Hepatic stellate cell (primary cell): ENCODE measurements at regions not wholly inside any gene's neighbourhood (a gene's known extent, or its start where the extent isn't known, plus 50 kb on each side); places are given as distances from the start of the nearest gene placed in this dataset.
"Not testable (repeated sequence)": the region's sequence is repeated elsewhere in the genome, so short reads cannot be mapped to it uniquely, and the experiment has no call there.

ENCODE experiments used
- DNase-seq: peaks from one replicate; pipeline ENCODE4 v3.0.0; 2011; ENCODE audit warnings: low spot score

- not testable (repeated sequence) for DNase-seq
Observed at GRCh38 chr1:24268555-24268954, 50.6 kb upstream of the GRHL3 start.

GRCh38 chr1:24266998-24267397 lies 52.2 kb upstream of the GRHL3 start:
- DNase-seq, result no peak

GRCh38 chr1:24266398-24266941 lies 52.7 kb upstream of the GRHL3 start:
- DNase-seq, result peak; percentile 86

- DNase-seq, result no peak
Observed at GRCh38 chr1:24263746-24264145, 55.4 kb upstream of the GRHL3 start.

DNA sequence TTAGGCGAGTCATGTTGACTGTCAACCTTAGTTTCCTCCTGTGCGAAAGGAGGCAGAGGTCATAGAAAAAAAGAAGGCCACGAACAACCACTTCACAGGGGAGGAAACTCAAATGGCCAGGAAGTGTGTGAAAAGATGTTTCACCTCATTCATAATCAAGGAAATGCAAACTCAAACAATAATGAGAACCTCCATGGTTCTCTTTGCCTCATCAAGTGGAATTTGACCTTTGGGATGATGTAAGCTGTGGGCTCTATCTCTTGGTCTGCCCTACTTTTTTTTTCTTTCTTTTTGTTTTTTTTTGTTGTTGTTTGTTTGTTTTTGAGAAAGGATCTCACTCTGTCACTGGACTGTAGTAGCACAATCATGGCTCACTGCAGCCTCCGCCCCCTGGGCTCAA lies 55.9 kb upstream of the GRHL3 start:
- no peak for DNase-seq

DNA sequence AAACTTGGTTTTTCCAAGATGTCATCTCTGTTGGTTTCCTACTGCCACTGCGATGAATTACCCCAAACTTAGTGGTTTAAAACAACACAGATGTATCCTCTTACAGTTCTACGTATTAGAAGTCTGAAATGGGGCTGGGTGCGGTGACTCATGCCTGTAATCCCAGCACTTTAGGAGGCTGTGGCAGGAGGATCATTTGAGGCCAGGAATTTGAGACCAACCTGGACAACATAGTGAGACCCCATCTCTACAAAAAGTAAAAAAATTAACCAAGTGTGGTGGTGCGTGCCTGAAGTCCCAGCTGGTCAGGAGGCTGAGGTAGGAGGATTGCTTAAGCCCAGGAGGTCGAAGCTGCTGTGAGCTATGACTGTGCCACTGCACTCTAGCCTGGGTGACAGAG lies 57.2 kb upstream of the GRHL3 start:
- DNase-seq, result no peak

DNA sequence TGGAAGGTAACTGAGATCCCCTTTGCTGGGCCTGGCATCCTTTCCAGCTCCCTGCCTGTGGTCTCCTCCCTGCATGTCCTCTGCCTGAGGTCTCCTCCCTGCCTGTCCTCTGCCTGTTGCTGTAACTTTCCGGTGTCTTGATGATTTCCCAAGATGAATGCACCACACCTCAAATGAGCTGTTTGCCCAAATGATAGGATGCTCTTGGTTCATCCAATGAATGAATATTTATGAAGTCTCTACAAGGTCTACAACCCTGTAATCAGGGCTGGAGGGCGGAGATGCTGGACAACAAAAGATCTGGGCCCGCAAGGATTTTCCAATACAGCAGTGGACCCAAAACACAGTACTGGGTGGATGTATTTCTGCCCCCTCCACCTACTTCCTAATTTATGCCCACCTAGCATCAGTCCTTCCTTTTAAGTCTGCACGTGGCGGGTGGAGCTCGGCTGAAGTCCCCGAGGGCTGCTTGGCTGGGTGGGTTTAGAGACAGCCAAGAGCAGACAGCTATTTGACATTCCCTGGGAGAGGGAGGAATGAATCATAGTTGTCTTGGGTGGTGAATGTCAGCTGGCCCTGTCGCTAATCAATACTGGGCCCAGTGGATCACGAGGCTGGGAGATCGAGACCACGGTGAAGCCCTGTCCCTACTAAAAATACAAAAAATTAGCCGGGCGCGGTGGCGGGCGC lies 60.3 kb upstream of the GRHL3 start:
- DNase-seq, result no peak

DNA sequence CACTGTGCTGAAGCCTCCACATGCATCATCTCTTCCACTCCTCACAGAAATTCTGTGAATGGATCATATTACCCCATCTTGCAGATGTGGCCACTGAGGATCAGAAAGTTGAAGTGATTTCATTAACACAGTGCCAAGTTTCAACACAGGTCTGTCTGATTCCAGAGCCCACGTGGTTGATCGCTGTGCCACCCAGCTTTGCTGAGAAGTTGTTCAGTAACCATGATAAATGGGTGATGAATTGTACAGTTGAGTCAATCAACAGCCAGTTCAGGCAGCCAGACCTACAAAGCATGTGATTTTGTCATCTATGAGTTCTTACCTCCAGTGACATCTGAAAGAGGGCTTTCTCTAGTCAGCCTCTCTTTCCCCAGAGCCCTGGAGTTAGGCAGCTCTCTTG lies 61.8 kb upstream of the GRHL3 start:
- DNase-seq, result no peak

- DNase-seq, result no peak
Observed at GRCh38 chr1:24256687-24257086, 62.5 kb upstream of the GRHL3 start.

DNA sequence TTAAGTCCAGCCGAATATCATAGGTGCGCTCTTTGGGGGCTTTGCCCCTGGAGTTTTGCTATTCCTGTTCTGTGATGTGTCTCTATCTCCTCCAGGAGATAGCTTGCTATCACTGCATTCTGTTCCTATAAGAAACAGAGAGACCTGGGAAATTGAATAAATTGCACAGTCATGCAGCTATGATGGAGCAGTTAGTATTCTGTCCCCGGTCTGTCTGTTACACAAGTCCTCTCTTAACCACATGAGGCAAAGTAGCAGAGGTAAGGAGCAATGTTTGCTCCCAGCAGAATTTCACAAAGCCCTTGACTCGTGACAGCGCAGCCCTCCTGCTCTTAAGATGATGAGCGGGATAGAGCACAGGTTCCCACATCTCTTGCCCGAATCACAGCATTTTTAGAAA lies 63.9 kb upstream of the GRHL3 start:
- no peak for DNase-seq

DNA sequence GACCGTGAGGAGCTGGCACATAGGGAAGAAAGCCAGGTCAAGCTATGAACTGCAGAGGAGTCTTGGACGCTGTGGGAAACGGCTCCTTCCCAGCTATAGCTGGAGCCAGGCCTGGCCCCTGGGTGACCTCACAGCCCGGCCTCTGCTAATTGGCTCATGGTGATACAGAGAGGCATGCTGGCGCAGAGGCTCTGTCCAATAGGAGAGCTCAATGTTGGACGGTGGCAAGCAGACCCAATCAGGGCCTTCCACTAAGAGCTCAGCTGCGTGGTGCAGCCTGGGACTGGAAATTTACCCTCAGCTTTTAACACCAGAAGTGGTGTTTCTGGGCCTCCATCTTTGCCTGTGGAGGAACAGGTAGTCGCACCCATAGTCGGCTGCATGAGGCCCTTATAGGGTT lies 64.4 kb upstream of the GRHL3 start:
- peak; percentile 12 for DNase-seq

DNA sequence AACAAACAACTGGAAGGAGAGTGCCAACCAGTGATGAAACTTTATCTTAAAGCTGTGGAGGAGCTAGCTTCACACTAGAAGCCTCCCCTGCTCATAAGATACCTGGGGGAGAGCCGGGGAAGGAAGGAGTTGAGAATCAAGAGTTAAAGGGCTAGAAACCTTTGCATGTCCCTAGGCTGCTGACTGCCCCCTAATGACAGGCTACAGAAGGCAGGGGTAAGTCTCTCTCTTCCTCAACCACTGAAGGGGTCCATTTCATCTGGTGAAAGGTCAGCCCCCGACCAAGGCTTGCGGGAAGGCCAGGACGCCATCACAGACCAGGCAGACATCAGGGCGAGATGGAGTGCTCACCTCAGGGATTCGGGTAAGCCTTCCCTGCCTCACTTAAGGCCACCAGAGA lies 65.6 kb upstream of the GRHL3 start:
- DNase-seq, result no peak

DNA sequence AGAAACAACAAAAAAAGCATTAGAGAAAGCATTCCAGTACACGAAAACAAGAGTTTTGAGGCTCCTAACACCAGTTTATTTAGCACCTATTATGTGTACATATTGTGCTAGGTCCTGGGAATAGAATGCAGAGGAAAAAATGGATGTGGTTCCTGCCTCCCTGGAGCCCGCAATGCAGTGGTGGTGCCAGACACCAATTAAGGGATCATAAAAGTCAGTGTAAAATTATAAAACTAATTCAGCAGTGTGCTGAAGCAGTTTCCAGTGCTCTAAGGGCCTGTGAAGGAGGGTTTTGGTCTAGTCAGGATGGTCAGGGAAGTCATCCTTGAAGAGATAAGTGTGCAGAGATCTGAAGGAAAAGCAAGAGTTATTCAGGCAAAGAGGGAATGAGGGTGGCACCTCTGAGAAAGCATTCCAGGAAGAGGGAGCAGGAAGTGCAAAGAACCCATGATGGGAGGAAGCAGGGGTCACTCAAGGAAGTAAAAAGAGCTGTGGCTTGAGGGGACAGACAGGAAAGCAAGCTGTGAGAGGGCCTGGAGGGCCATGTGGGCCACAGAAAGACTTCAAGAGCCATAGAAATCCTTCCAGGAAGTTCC lies 65.2 kb upstream of the IFNLR1 start:
- no peak for DNase-seq

- no peak for DNase-seq
Observed at GRCh38 chr1:24251501-24251900, 64.4 kb upstream of the IFNLR1 start.

DNA sequence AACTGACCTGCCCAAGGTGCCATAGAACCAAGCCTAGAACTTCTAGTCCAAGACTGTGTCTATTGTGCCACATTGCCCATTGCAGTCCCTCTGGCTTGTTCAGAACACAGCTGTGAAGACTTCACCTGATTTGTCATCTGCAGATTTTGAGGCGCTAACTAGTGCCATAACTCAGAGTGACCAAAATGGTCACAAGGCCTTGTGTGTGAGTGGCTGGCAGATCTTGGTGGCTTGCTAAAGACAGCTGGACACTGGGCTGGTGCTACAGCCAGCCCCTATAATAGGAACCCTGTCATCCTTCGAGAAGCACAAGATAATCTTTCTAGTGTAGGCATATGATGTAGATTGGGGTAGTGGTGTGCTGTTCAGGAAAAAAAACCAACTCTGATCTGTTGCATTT lies 63.7 kb upstream of the IFNLR1 start:
- DNase-seq, result no peak

DNA sequence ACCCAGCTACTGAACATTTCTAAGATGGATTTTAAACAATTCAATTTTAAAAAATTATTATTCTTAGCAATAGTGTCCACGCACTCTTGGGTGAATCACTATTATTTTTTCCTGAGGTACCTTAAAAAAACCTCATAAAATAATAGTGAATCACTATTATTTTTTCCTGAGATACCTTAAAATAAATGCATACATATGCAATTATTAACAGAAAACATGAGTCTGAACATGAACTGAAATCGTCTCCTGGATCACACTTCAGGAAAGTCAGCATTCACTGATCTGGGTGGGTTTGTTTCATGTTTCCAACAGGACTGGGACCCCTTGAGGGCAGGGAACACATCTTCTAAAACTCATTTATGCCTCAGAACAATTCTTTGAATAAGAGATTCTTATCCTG lies 63.1 kb upstream of the IFNLR1 start:
- no peak for DNase-seq

DNA sequence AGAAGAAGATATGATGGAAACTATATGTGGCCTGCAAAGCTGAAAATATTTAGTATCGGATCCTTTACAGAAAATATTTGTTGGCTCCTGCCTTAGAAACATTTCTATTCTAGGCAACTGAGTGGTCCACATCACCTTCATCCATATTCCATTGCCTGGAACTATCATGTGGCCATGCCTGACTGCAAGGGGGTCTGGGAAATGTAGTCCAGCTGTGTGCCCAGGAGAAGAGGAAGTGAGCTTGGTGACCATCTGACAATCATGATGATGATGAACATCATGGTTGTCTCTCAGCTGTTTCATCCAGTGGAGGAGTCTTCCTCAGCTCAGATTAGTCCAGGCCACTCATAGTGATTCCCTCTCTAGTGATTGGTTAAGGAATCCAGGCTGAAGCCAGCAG lies 61.8 kb upstream of the IFNLR1 start:
- DNase-seq, result no peak

DNA sequence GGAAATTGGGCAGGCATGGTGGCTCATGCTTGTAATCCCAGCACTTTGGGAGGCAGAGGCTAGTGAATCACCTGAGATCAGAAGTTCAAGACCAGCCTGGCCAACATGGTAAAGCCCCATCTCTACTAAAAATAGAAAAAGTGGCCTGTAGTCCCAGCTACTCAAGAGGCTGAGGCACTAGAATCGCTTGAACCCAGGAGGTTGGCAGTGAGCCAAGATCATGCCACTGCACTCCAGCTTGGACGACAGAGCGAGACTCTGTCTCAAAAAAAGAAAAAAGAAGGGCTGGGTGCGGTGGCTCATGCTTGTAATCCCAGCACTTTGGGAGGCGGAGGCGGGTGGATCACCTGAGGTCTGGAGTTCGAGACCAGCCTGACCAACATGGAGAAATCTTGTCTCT lies 60.2 kb upstream of the IFNLR1 start:
- not testable (repeated sequence) for DNase-seq

DNA sequence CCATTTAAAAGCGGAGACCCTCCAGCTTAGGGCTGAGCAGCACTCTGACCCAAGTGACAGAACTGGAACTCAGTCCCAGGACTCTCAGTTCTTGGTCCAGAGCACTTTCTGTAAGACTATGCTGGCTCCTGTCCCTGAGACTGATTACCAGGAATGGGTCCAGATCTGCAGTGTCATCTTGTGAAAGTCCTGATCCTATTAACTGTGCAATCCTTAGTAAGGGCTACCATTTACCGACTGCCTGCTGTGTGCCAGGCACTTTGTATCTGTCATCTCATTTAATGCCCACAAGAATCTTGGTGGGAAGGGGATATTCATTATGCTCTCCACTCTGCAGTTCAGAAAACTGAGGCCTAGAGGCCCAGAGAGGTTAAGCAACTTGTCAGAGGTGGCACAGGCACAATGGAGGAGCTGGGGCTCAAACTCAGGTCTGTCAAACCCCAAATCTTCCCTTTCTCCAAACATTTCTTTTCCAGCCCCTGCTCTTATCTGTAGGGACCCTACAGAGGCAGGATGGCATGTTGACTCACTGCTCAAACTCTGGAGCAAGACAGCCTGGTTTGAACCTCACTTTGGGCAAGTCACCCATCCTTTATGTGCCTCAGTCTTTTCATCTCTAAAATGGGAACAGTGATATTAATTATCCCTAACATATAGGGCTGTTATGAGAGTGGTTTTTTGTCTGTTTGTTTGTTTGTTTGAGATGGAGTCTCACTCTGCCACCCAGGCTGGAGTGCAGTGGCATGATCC lies 57.6 kb upstream of the IFNLR1 start:
- no peak for DNase-seq

DNA sequence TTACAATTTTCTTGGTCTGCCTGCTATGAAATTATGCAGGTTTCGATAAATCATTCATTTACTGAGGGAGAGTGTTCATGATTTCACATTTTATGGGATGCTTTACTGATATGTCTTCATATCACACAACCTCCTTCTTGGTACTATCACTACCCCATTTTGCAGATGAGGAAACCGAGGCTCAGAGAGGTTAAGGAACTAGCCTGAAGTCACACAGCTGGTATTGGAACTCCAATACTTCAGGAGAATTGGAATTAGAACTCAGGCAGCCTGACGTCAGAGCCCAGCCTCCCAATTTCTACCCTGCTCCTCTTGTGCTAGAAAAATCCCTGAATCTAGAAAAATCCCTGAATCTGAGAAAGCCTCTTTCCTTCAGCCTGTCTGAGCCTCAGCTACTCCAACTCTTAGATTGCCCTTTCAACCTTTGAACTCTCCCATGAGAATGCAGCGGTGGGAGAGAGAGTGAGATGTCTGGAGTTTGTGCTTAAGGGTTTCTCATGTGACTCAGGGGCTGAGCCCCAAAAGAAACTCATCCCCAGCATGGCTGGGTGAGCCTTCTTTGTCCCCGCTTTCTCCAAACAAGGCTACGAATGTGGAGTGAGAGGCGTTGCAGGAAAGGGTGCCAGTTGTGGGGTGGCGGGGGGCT lies 50.8 kb upstream of the IFNLR1 start:
- DNase-seq, result no peak

DNA sequence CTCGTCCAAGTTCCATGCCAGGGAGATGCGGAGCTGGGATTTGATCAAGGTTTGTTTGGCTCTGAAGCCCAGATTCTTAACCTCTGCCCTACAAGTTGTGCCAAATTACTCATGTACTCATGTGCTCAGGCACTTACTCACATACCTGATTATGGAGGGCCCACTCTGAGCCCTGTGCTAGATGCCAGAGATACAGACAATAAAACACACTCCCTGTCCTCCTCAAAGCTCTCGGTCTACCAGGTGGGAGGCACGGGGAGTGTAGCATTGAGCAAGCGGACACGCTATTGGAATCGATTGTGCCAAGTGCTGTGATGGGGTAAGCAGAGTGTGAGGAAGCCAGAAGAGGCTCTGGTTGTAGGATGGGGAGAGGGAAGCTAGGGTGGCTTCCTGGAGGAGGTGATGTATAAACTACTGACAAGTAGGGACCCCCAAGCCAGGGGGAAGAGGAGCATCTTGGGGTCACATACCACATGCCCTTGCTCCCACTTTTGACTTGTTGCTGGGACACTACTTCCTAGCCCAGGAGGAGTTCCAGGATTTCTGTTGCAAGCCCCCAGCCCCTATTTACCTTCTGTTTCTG lies 49.8 kb upstream of the IFNLR1 start:
- DNase-seq, result no peak
